ENCODE measurements at regions not wholly inside any gene's neighbourhood (a gene's known extent, or its start where the extent isn't known, plus 50 kb on each side); places are given as distances from the start of the nearest gene placed in this dataset.

GRCh38 chr10:61089251-61089650 is 145.3 kb upstream of the RHOBTB1 start:
- Histone ChIP-seq H3K9ac (ENCODE audit: low read depth in 1 of 2, low read length in 2 of 2) (no peak overlapping the region), H3K27me3 (ENCODE audit: control insufficient read depth in 2 of 2, insufficient read depth in 2 of 2, low read length in 2 of 2) (no peaks in the 10 kb centered on the region), H3K4me1 (ENCODE audit: control insufficient read depth in 2 of 2, insufficient read depth in 2 of 2, low read length in 2 of 2) (no peaks in the 10 kb centered on the region), H3K27ac (ENCODE audit: low read depth in 2 of 2, low read length in 2 of 2) (no peak overlapping the region), H3K9me3 (ENCODE audit: control insufficient read depth in 2 of 2, low read length in 2 of 2) (no peaks in the 10 kb centered on the region), H3K4me3 (ENCODE audit: low read length in 2 of 2) (no peak overlapping the region), H3K36me3 (ENCODE audit: control insufficient read depth in 2 of 2, insufficient read depth in 2 of 2, low read length in 2 of 2) (no peaks in the 10 kb centered on the region)

GRCh38 chr10:61084493-61084892 is 140.5 kb upstream of the RHOBTB1 start:
- H3K9ac ChIP-seq (ENCODE audit: low read depth in 1 of 2, low read length in 2 of 2) = no peak overlapping the region
- H3K36me3 ChIP-seq (ENCODE audit: control insufficient read depth in 2 of 2, insufficient read depth in 2 of 2, low read length in 2 of 2) = no peaks in the 10 kb centered on the region
- no peaks in the 10 kb centered on the region for H3K9me3 ChIP-seq (ENCODE audit: control insufficient read depth in 2 of 2, low read length in 2 of 2)
- no peaks in the 10 kb centered on the region for H3K4me1 ChIP-seq (ENCODE audit: control insufficient read depth in 2 of 2, insufficient read depth in 2 of 2, low read length in 2 of 2)
- no peaks in the 10 kb centered on the region for H3K27me3 ChIP-seq (ENCODE audit: control insufficient read depth in 2 of 2, insufficient read depth in 2 of 2, low read length in 2 of 2)
- H3K27ac ChIP-seq (ENCODE audit: low read depth in 2 of 2, low read length in 2 of 2) = no peak overlapping the region
- no peak overlapping the region for H3K4me3 ChIP-seq (ENCODE audit: low read length in 2 of 2)

- Histone ChIP-seq H3K27ac (ENCODE audit: low read depth in 2 of 2, low read length in 2 of 2) (no peak overlapping the region), H3K27me3 (ENCODE audit: control insufficient read depth in 2 of 2, insufficient read depth in 2 of 2, low read length in 2 of 2) (no peaks in the 10 kb centered on the region), H3K4me3 (ENCODE audit: low read length in 2 of 2) (no peak overlapping the region), H3K9ac (ENCODE audit: low read depth in 1 of 2, low read length in 2 of 2) (no peak overlapping the region), H3K36me3 (ENCODE audit: control insufficient read depth in 2 of 2, insufficient read depth in 2 of 2, low read length in 2 of 2) (no peaks in the 10 kb centered on the region), H3K9me3 (ENCODE audit: control insufficient read depth in 2 of 2, low read length in 2 of 2) (no peaks in the 10 kb centered on the region), H3K4me1 (ENCODE audit: control insufficient read depth in 2 of 2, insufficient read depth in 2 of 2, low read length in 2 of 2) (no peaks in the 10 kb centered on the region)
These were observed 137.3 kb upstream of the RHOBTB1 start for GRCh38 chr10:61081301-61081700.

GRCh38 chr10:61078542-61079275 is 134.7 kb upstream of the RHOBTB1 start:
- Histone ChIP-seq H3K4me1 (ENCODE audit: control insufficient read depth in 2 of 2, insufficient read depth in 2 of 2, low read length in 2 of 2) (no peaks in the 10 kb centered on the region), H3K4me3 (ENCODE audit: low read length in 2 of 2) (no peak overlapping the region), H3K9me3 (ENCODE audit: control insufficient read depth in 2 of 2, low read length in 2 of 2) (no peaks in the 10 kb centered on the region), H3K27ac (ENCODE audit: low read depth in 2 of 2, low read length in 2 of 2) (no peak overlapping the region), H3K27me3 (ENCODE audit: control insufficient read depth in 2 of 2, insufficient read depth in 2 of 2, low read length in 2 of 2) (no peaks in the 10 kb centered on the region), H3K36me3 (ENCODE audit: control insufficient read depth in 2 of 2, insufficient read depth in 2 of 2, low read length in 2 of 2) (no peaks in the 10 kb centered on the region), H3K9ac (ENCODE audit: low read depth in 1 of 2, low read length in 2 of 2) (no peak overlapping the region)

- Histone ChIP-seq H3K36me3 (ENCODE audit: control insufficient read depth in 2 of 2, insufficient read depth in 2 of 2, low read length in 2 of 2) (no peaks in the 10 kb centered on the region), H3K4me1 (ENCODE audit: control insufficient read depth in 2 of 2, insufficient read depth in 2 of 2, low read length in 2 of 2) (no peaks in the 10 kb centered on the region), H3K27me3 (ENCODE audit: control insufficient read depth in 2 of 2, insufficient read depth in 2 of 2, low read length in 2 of 2) (no peaks in the 10 kb centered on the region), H3K9ac (ENCODE audit: low read depth in 1 of 2, low read length in 2 of 2) (no peak overlapping the region), H3K27ac (ENCODE audit: low read depth in 2 of 2, low read length in 2 of 2) (no peak overlapping the region), H3K4me3 (ENCODE audit: low read length in 2 of 2) (no peak overlapping the region), H3K9me3 (ENCODE audit: control insufficient read depth in 2 of 2, low read length in 2 of 2) (no peaks in the 10 kb centered on the region)
These were observed 132.7 kb upstream of the RHOBTB1 start for GRCh38 chr10:61076572-61077114.

GRCh38 chr10:61073391-61073790 is 129.4 kb upstream of the RHOBTB1 start:
- Histone ChIP-seq H3K4me1 (ENCODE audit: control insufficient read depth in 2 of 2, insufficient read depth in 2 of 2, low read length in 2 of 2) (no peaks in the 10 kb centered on the region), H3K27ac (ENCODE audit: low read depth in 2 of 2, low read length in 2 of 2) (no peak overlapping the region), H3K27me3 (ENCODE audit: control insufficient read depth in 2 of 2, insufficient read depth in 2 of 2, low read length in 2 of 2) (no peaks in the 10 kb centered on the region), H3K9ac (ENCODE audit: low read depth in 1 of 2, low read length in 2 of 2) (no peak overlapping the region), H3K4me3 (ENCODE audit: low read length in 2 of 2) (no peak overlapping the region), H3K9me3 (ENCODE audit: control insufficient read depth in 2 of 2, low read length in 2 of 2) (no peaks in the 10 kb centered on the region), H3K36me3 (ENCODE audit: control insufficient read depth in 2 of 2, insufficient read depth in 2 of 2, low read length in 2 of 2) (no peaks in the 10 kb centered on the region)

GRCh38 chr10:61071580-61071979 is 127.6 kb upstream of the RHOBTB1 start:
- Histone ChIP-seq H3K27me3 (ENCODE audit: control insufficient read depth in 2 of 2, insufficient read depth in 2 of 2, low read length in 2 of 2) (no peaks in the 10 kb centered on the region), H3K9ac (ENCODE audit: low read depth in 1 of 2, low read length in 2 of 2) (no peak overlapping the region), H3K4me1 (ENCODE audit: control insufficient read depth in 2 of 2, insufficient read depth in 2 of 2, low read length in 2 of 2) (no peaks in the 10 kb centered on the region), H3K36me3 (ENCODE audit: control insufficient read depth in 2 of 2, insufficient read depth in 2 of 2, low read length in 2 of 2) (no peaks in the 10 kb centered on the region), H3K4me3 (ENCODE audit: low read length in 2 of 2) (no peak overlapping the region), H3K27ac (ENCODE audit: low read depth in 2 of 2, low read length in 2 of 2) (no peak overlapping the region), H3K9me3 (ENCODE audit: control insufficient read depth in 2 of 2, low read length in 2 of 2) (no peaks in the 10 kb centered on the region)

GRCh38 chr10:61068471-61068870 is 124.5 kb upstream of the RHOBTB1 start:
- no peak overlapping the region for H3K9ac ChIP-seq (ENCODE audit: low read depth in 1 of 2, low read length in 2 of 2)
- H3K27ac ChIP-seq (ENCODE audit: low read depth in 2 of 2, low read length in 2 of 2) = no peak overlapping the region
- H3K4me1 ChIP-seq (ENCODE audit: control insufficient read depth in 2 of 2, insufficient read depth in 2 of 2, low read length in 2 of 2) = no peaks in the 10 kb centered on the region
- H3K9me3 ChIP-seq (ENCODE audit: control insufficient read depth in 2 of 2, low read length in 2 of 2) = no peaks in the 10 kb centered on the region
- no peak overlapping the region for H3K4me3 ChIP-seq (ENCODE audit: low read length in 2 of 2)
- no peaks in the 10 kb centered on the region for H3K36me3 ChIP-seq (ENCODE audit: control insufficient read depth in 2 of 2, insufficient read depth in 2 of 2, low read length in 2 of 2)
- no peaks in the 10 kb centered on the region for H3K27me3 ChIP-seq (ENCODE audit: control insufficient read depth in 2 of 2, insufficient read depth in 2 of 2, low read length in 2 of 2)

GRCh38 chr10:61067671-61068336 is 123.8 kb upstream of the RHOBTB1 start:
- Histone ChIP-seq H3K9me3 (ENCODE audit: control insufficient read depth in 2 of 2, low read length in 2 of 2) (no peaks in the 10 kb centered on the region), H3K9ac (ENCODE audit: low read depth in 1 of 2, low read length in 2 of 2) (no peak overlapping the region), H3K4me1 (ENCODE audit: control insufficient read depth in 2 of 2, insufficient read depth in 2 of 2, low read length in 2 of 2) (no peaks in the 10 kb centered on the region)

GRCh38 chr10:61066661-61067344 is 122.8 kb upstream of the RHOBTB1 start:
- Histone ChIP-seq H3K9me3 (ENCODE audit: control insufficient read depth in 2 of 2, low read length in 2 of 2) (no peaks in the 10 kb centered on the region), H3K4me1 (ENCODE audit: control insufficient read depth in 2 of 2, insufficient read depth in 2 of 2, low read length in 2 of 2) (no peaks in the 10 kb centered on the region), H3K27ac (ENCODE audit: low read depth in 2 of 2, low read length in 2 of 2) (no peak overlapping the region), H3K36me3 (ENCODE audit: control insufficient read depth in 2 of 2, insufficient read depth in 2 of 2, low read length in 2 of 2) (no peaks in the 10 kb centered on the region), H3K27me3 (ENCODE audit: control insufficient read depth in 2 of 2, insufficient read depth in 2 of 2, low read length in 2 of 2) (no peaks in the 10 kb centered on the region), H3K9ac (ENCODE audit: low read depth in 1 of 2, low read length in 2 of 2) (no peak overlapping the region), H3K4me3 (ENCODE audit: low read length in 2 of 2) (no peak overlapping the region)

More at GRCh38 chr10:61067671-61068336, 123.8 kb upstream of the RHOBTB1 start:
- Histone ChIP-seq H3K4me3 (ENCODE audit: low read length in 2 of 2) (no peak overlapping the region), H3K27me3 (ENCODE audit: control insufficient read depth in 2 of 2, insufficient read depth in 2 of 2, low read length in 2 of 2) (no peaks in the 10 kb centered on the region), H3K36me3 (ENCODE audit: control insufficient read depth in 2 of 2, insufficient read depth in 2 of 2, low read length in 2 of 2) (no peaks in the 10 kb centered on the region), H3K27ac (ENCODE audit: low read depth in 2 of 2, low read length in 2 of 2) (no peak overlapping the region)
